GM18907 (cell line): ENCODE measurements at regions not wholly inside any gene's neighbourhood (a gene's known extent, or its start where the extent isn't known, plus 50 kb on each side); places are given as distances from the start of the nearest gene placed in this dataset.

Experiments
- ATAC-seq: cut with Tn5 transposase; IDR thresholded peaks from one replicate; pipeline ENCODE4 v1.9.1; 2021; ENCODE audit warnings: mild to moderate bottlenecking, moderate library complexity; ENCODE audit not compliant: unreplicated experiment

GRCh38 chr13:111038887-111039286, 76.2 kb upstream of the ARHGEF7 start:
- no peak for ATAC-seq

- no peak for ATAC-seq
Observed at GRCh38 chr13:111037927-111038326, 77.2 kb upstream of the ARHGEF7 start.

- ATAC-seq = no peak
Observed at GRCh38 chr13:111036665-111037064, 78.4 kb upstream of the ARHGEF7 start.

GRCh38 chr13:111035861-111036260, 79.2 kb upstream of the ARHGEF7 start:
- ATAC-seq = no peak

- no peak for ATAC-seq
Observed at GRCh38 chr13:111034811-111035210, 80.3 kb upstream of the ARHGEF7 start.

GRCh38 chr13:111033172-111034130, 81.7 kb upstream of the ARHGEF7 start:
- no peak for ATAC-seq

- ATAC-seq = no peak
Observed at GRCh38 chr13:111031531-111031961, 83.6 kb upstream of the ARHGEF7 start.

GRCh38 chr13:111029957-111030609, 85.0 kb upstream of the ARHGEF7 start:
- no peak for ATAC-seq

- ATAC-seq = no peak
Observed at GRCh38 chr13:111027458-111028439, 87.4 kb upstream of the ARHGEF7 start.

- no peak for ATAC-seq
Observed at GRCh38 chr13:111025310-111025709, 89.8 kb upstream of the ARHGEF7 start.

GRCh38 chr13:111022886-111023285, 92.2 kb upstream of the ARHGEF7 start:
- ATAC-seq = no peak

- no peak for ATAC-seq
Observed at GRCh38 chr13:111022241-111022640, 92.9 kb upstream of the ARHGEF7 start.

- ATAC-seq = no peak
Observed at GRCh38 chr13:111021270-111021669, 93.8 kb upstream of the ARHGEF7 start.

GRCh38 chr13:111020546-111020945, 94.6 kb upstream of the ARHGEF7 start:
- ATAC-seq = no peak

- no peak for ATAC-seq
Observed at GRCh38 chr13:111020021-111020420, 95.1 kb upstream of the ARHGEF7 start.

GRCh38 chr13:111017755-111018459, 97.2 kb upstream of the ARHGEF7 start:
- ATAC-seq = no peak

GRCh38 chr13:111013196-111013595, 98.3 kb upstream of the ANKRD10 start:
- ATAC-seq = no peak

GRCh38 chr13:111011899-111012298, 97.0 kb upstream of the ANKRD10 start:
- no peak for ATAC-seq

- no peak for ATAC-seq
Observed at GRCh38 chr13:111008351-111008750, 93.5 kb upstream of the ANKRD10 start.

GRCh38 chr13:111007209-111007608, 92.3 kb upstream of the ANKRD10 start:
- no peak for ATAC-seq
